ENCODE measurements at regions not wholly inside any gene's neighbourhood (a gene's known extent, or its start where the extent isn't known, plus 50 kb on each side); places are given as distances from the start of the nearest gene placed in this dataset.

GRCh38 chr4:40688446-40689095 lies 58.9 kb upstream of the RBM47 start:
- no peak overlapping the region for H3K4me3 ChIP-seq (replicated peaks in 1 of 2; ENCODE audit: low read depth in 1 of 2, low read length in 2 of 2)
- no peak overlapping the region for H3K27ac ChIP-seq (ENCODE audit: low read depth, low read length)
- CTCF ChIA-PET = no interaction called here
- no peaks in the 10 kb centered on the region for H3K9me2 ChIP-seq (ENCODE audit: insufficient read depth)
- ATAC-seq (no peak), DNase-seq (ENCODE audit: low read depth, low spot score) (no peak)
- H2AFZ ChIP-seq (ENCODE audit: low read depth, low read length, poor library complexity, severe bottlenecking) = no peak overlapping the region
- no peak overlapping the region for H3K9ac ChIP-seq (ENCODE audit: low read length)
- intact Hi-C loops (cut with micrococcal nuclease) = no loop called here
- no peaks in the 10 kb centered on the region for H3K36me3 ChIP-seq (ENCODE audit: control insufficient read depth in 1 of 2, insufficient read depth in 2 of 2, low read length in 2 of 2)
- POLR2A ChIA-PET = no interaction called here
- H3K4me2 ChIP-seq (ENCODE audit: low read length) = no peak overlapping the region
- no peaks in the 10 kb centered on the region for H3K27me3 ChIP-seq (ENCODE audit: insufficient read depth, low read length)
- H3K4me1 ChIP-seq (ENCODE audit: control insufficient read depth in 1 of 2, insufficient read depth in 2 of 2, low read length in 2 of 2) = peaks cover 0 to 4% of the 10 kb centered on the region in 2 experiments; a peak in 2 of 4 replicates
- no peaks in the 10 kb centered on the region for H4K20me1 ChIP-seq (ENCODE audit: insufficient read depth)
- RAD21 ChIA-PET (ENCODE audit: low non-redundant PET in 1 of 2, low total read pairs in 2 of 2, uncharacterized antibody in 2 of 2, unreplicated experiment in 2 of 2) = no interaction called here
- no peaks in the 10 kb centered on the region for H3K9me3 ChIP-seq (ENCODE audit: control insufficient read depth in 1 of 2, insufficient read depth in 1 of 2, low read depth in 1 of 2, low read length in 2 of 2)
- H3K79me2 ChIP-seq (ENCODE audit: insufficient read depth, low read length) = no peaks in the 10 kb centered on the region
- BruUV-seq (replicated peaks) = no TSS peak
- TF ChIP-seq SP1 (IDR thresholded peaks at IDR 0.05; ENCODE audit: low read depth) (no peak), ZBTB33 (IDR thresholded peaks at IDR 0.05; ENCODE audit: extremely low read depth, insufficient replicate concordance, low read length) (no peak), FOSL1 (IDR thresholded peaks at IDR 0.05; ENCODE audit: low read depth) (no peak), ZNF274 (IDR thresholded peaks at IDR 0.05; ENCODE audit: low read depth, low read length) (no peak), SRF (IDR thresholded peaks at IDR 0.05; ENCODE audit: low read depth) (no peak), CEBPB (IDR thresholded peaks at IDR 0.05; ENCODE audit: low read depth) (no peak), SIN3A (IDR thresholded peaks at IDR 0.05; ENCODE audit: low read depth) (no peak), EZH2phosphoT487 (IDR thresholded peaks at IDR 0.05; ENCODE audit: borderline replicate concordance) (no peak), RAD21 (IDR thresholded peaks at IDR 0.05; ENCODE audit: low read depth) (no peak), YY1 (IDR thresholded peaks at IDR 0.05; ENCODE audit: extremely low read depth, insufficient replicate concordance, low read depth, low read length) (no peak), POLR2AphosphoS5 (IDR thresholded peaks at IDR 0.05; ENCODE audit: low read depth, low read length) (no peak), ATF3 (IDR thresholded peaks at IDR 0.05) (no peak), CBX3 (IDR thresholded peaks at IDR 0.05; ENCODE audit: low read depth) (no peak), JUND (IDR thresholded peaks at IDR 0.05) (no peak), POLR2A (IDR thresholded peaks at IDR 0.05; ENCODE audit: borderline replicate concordance, extremely low read depth, insufficient read depth, insufficient read length) (no peak)
- TF ChIP-seq, protein P1, sequence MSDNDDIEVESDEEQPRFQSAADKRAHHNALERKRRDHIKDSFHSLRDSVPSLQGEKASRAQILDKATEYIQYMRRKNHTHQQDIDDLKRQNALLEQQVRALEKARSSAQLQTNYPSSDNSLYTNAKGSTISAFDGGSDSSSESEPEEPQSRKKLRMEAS (IDR thresholded peaks at IDR 0.05) = no peak
- TF ChIP-seq, protein P2, sequence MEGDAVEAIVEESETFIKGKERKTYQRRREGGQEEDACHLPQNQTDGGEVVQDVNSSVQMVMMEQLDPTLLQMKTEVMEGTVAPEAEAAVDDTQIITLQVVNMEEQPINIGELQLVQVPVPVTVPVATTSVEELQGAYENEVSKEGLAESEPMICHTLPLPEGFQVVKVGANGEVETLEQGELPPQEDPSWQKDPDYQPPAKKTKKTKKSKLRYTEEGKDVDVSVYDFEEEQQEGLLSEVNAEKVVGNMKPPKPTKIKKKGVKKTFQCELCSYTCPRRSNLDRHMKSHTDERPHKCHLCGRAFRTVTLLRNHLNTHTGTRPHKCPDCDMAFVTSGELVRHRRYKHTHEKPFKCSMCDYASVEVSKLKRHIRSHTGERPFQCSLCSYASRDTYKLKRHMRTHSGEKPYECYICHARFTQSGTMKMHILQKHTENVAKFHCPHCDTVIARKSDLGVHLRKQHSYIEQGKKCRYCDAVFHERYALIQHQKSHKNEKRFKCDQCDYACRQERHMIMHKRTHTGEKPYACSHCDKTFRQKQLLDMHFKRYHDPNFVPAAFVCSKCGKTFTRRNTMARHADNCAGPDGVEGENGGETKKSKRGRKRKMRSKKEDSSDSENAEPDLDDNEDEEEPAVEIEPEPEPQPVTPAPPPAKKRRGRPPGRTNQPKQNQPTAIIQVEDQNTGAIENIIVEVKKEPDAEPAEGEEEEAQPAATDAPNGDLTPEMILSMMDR (IDR thresholded peaks at IDR 0.05 in 2 of 3, conservative IDR thresholded peaks at IDR 0.05 in 1 of 3; ENCODE audit: borderline replicate concordance in 1 of 3, insufficient read depth in 1 of 3, low read depth in 2 of 3, low read length in 2 of 3) = no peak
